H9 (cell line): ENCODE measurements at regions not wholly inside any gene's neighbourhood (a gene's known extent, or its start where the extent isn't known, plus 50 kb on each side); places are given as distances from the start of the nearest gene placed in this dataset.

Experiments used
- DNase-seq: peaks from one replicate; pipeline ENCODE4 v3.0.0-alpha.2; 2017
- H2AFZ ChIP-seq: one replicate; pipeline ENCODE4 v1.6.1; 2013; ENCODE audit warnings: mild to moderate bottlenecking, low read length, control low read depth, moderate library complexity
- H2AK5ac ChIP-seq: 2 replicates; pipeline ENCODE4 v1.6.1; 2013; ENCODE audit warnings: low read length, control low read depth, mixed read lengths; ENCODE audit not compliant: insufficient read length
- H2BK120ac ChIP-seq: one replicate; pipeline ENCODE4 v1.6.1; 2013; ENCODE audit warnings: low read depth, mild to moderate bottlenecking, low read length, control low read depth, inconsistent platforms; ENCODE audit not compliant: poor library complexity, severe bottlenecking
- H2BK12ac ChIP-seq: 2 replicates; pipeline ENCODE4 v1.6.1; 2013; ENCODE audit warnings: low read length, control low read depth, mixed read lengths, low read depth; ENCODE audit not compliant: insufficient read length
- H2BK15ac ChIP-seq: 2 replicates; pipeline ENCODE4 v1.6.1; 2013; ENCODE audit warnings: low read depth, low read length, control low read depth
- H2BK20ac ChIP-seq: one replicate; pipeline ENCODE4 v1.6.1; 2013; ENCODE audit warnings: low read depth, mild to moderate bottlenecking, low read length, control low read depth, inconsistent platforms; ENCODE audit not compliant: poor library complexity, severe bottlenecking
- H2BK5ac ChIP-seq: 2 replicates; pipeline ENCODE4 v1.6.1; 2013; ENCODE audit warnings: low read length, control low read depth, mixed read lengths; ENCODE audit not compliant: insufficient read length
- H3K14ac ChIP-seq: 2 replicates; pipeline ENCODE4 v1.6.1; 2013; ENCODE audit warnings: low read length, control low read depth; ENCODE audit not compliant: insufficient read depth
- H3K18ac ChIP-seq: 2 replicates; pipeline ENCODE4 v1.6.1; 2013; ENCODE audit warnings: low read depth, mild to moderate bottlenecking, mixed read lengths, low read length, control low read depth; ENCODE audit not compliant: insufficient read length
- H3K23ac ChIP-seq: 2 replicates; pipeline ENCODE4 v1.6.1; 2013; ENCODE audit warnings: low read length, control low read depth, mixed read lengths, low read depth; ENCODE audit not compliant: insufficient read length
- H3K23me2 ChIP-seq: 2 replicates; pipeline ENCODE4 v1.6.1; 2013; ENCODE audit warnings: low read depth, mild to moderate bottlenecking, mixed read lengths, low read length, control low read depth; ENCODE audit not compliant: insufficient read length, poor library complexity, severe bottlenecking
- H3K27ac ChIP-seq: 2 replicates; pipeline ENCODE4 v1.5.1; 2013; ENCODE audit warnings: low read length, control low read depth, mixed read lengths, low read depth; ENCODE audit not compliant: insufficient read length
- H3K27me3 ChIP-seq: 2 replicates; pipeline ENCODE4 v1.6.1; 2013; ENCODE audit warnings: low read length, control low read depth, inconsistent platforms; ENCODE audit not compliant: insufficient read depth
- H3K4ac ChIP-seq: 2 replicates; pipeline ENCODE4 v1.6.1; 2013; ENCODE audit warnings: low read depth, mild to moderate bottlenecking, control low read depth, inconsistent platforms, low read length, moderate library complexity
- H3K4me1 ChIP-seq: 2 replicates; pipeline ENCODE4 v1.6.1; 2013; ENCODE audit warnings: low read length, control low read depth, inconsistent platforms; ENCODE audit not compliant: insufficient read depth
- H3K4me2 ChIP-seq: 2 replicates; pipeline ENCODE4 v1.6.1; 2013; ENCODE audit warnings: low read length, control low read depth, mixed read lengths; ENCODE audit not compliant: insufficient read length, insufficient read depth
- H3K56ac ChIP-seq: 2 replicates; pipeline ENCODE4 v1.6.1; 2013; ENCODE audit warnings: low read depth, mild to moderate bottlenecking, mixed read lengths, low read length, control low read depth; ENCODE audit not compliant: insufficient read length
- H3K79me1 ChIP-seq: 2 replicates; pipeline ENCODE4 v1.6.1; 2013; ENCODE audit warnings: low read depth, mild to moderate bottlenecking, moderate library complexity, low read length, control low read depth, inconsistent platforms; ENCODE audit not compliant: insufficient read depth, poor library complexity, severe bottlenecking
- H3K79me2 ChIP-seq: 2 replicates; pipeline ENCODE4 v1.6.1; 2013; ENCODE audit warnings: low read length, control low read depth, inconsistent platforms; ENCODE audit not compliant: insufficient read depth
- H3K9ac ChIP-seq: 2 replicates; pipeline ENCODE4 v1.6.1; 2013; ENCODE audit warnings: low read length, control low read depth, mixed read lengths; ENCODE audit not compliant: insufficient read length; ENCODE audit errors: extremely low read depth
- H3K9me3 ChIP-seq: one replicate; pipeline ENCODE4 v1.6.1; 2013; ENCODE audit warnings: low read depth, low read length, inconsistent platforms; ENCODE audit not compliant: control insufficient read depth
- H3T11ph ChIP-seq: one replicate; pipeline ENCODE4 v1.6.1; 2013; ENCODE audit warnings: mild to moderate bottlenecking, low read length, control low read depth, inconsistent platforms
- H4K20me1 ChIP-seq: one replicate; pipeline ENCODE4 v1.6.1; 2013; ENCODE audit not compliant: control insufficient read depth, insufficient read length, insufficient read depth
- H4K5ac ChIP-seq: 2 replicates; pipeline ENCODE4 v1.6.1; 2013; ENCODE audit warnings: low read depth, mild to moderate bottlenecking, mixed read lengths, low read length, control low read depth; ENCODE audit not compliant: insufficient read length
- H4K8ac ChIP-seq: replicated peaks from 2 replicates; pipeline ENCODE4 v1.6.1; 2013; ENCODE audit warnings: low read length, control low read depth, mixed read lengths, low read depth; ENCODE audit not compliant: insufficient read length
- H4K91ac ChIP-seq: 2 replicates; pipeline ENCODE4 v1.6.1; 2013; ENCODE audit warnings: low read depth, mild to moderate bottlenecking, moderate library complexity, mixed read lengths, low read length, control low read depth; ENCODE audit not compliant: insufficient read length
- H3K27ac Mint-ChIP-seq, 3 experiments: 2 replicates in 2 of 3; 3 replicates in 1 of 3; pipeline ENCODE4 v1.8.0; 2020 to 2021; ENCODE audit warnings: mixed read lengths in 3 of 3, mild to moderate bottlenecking in 1 of 3, moderate library complexity in 1 of 3
- H3K27me3 Mint-ChIP-seq: 2 replicates; pipeline ENCODE4 v1.8.0; 2021; ENCODE audit warnings: low read depth, mild to moderate bottlenecking, moderate library complexity, mixed read lengths
- H3K36me3 Mint-ChIP-seq, 3 experiments: 2 replicates in 2 of 3; 3 replicates in 1 of 3; pipeline ENCODE4 v1.8.0; 2020 to 2021; ENCODE audit warnings: low read depth in 3 of 3, mixed read lengths in 3 of 3; ENCODE audit not compliant: insufficient read depth in 1 of 3
- H3K4me1 Mint-ChIP-seq, 2 experiments: 2 replicates each; pipeline ENCODE4 v1.8.0; 2020; ENCODE audit warnings: mixed read lengths in 2 of 2
- H3K4me3 Mint-ChIP-seq, 2 experiments: 2 replicates in 1 of 2; 3 replicates in 1 of 2; pipeline ENCODE4 v1.8.0; 2020 to 2021; ENCODE audit warnings: mild to moderate bottlenecking in 2 of 2, mixed read lengths in 2 of 2, moderate library complexity in 1 of 2
- H3K9me3 Mint-ChIP-seq, 2 experiments: 2 replicates in 1 of 2; 3 replicates in 1 of 2; pipeline ENCODE4 v1.8.0; 2020; ENCODE audit warnings: mild to moderate bottlenecking in 2 of 2, mixed read lengths in 2 of 2, moderate library complexity in 1 of 2
- CTCF ChIP-seq: fragments of 200-600 bp; sonication (generic); conservative IDR thresholded peaks from 3 replicates; pipeline ENCODE4 v1.8.0; 2021; ENCODE audit warnings: antibody characterized with exemption, mild to moderate bottlenecking
- WGBS: extraction: QIAGEN DNeasy Blood & Tissue Kit; methylation state at CpG from one replicate; pipeline ENCODE4 v1.1.7; 2013; ENCODE audit warnings: missing lambda C conversion rate, low lambda C conversion rate, mixed read lengths; ENCODE audit not compliant: insufficient read length; ENCODE audit errors: extremely low coverage; 5-methylcytosine and 5-hydroxymethylcytosine counted together

- no peak overlapping the region for H3K9ac ChIP-seq
- no peak for DNase-seq
- no peak overlapping the region for H2BK15ac ChIP-seq
- no peak overlapping the region for H4K8ac ChIP-seq
- H3K79me1 ChIP-seq: no peaks in the 10 kb centered on the region
- no peak overlapping the region for H3K14ac ChIP-seq
- H2BK20ac ChIP-seq: no peak overlapping the region
- H3K23me2 ChIP-seq: no peaks in the 10 kb centered on the region
- H3K27me3 ChIP-seq: no peaks in the 10 kb centered on the region; the same call in 1 of the 2 replicates
- no peaks in the 10 kb centered on the region for H4K20me1 ChIP-seq
- H3K27me3 Mint-ChIP-seq: peaks cover 62% of the 10 kb centered on the region
- no peak overlapping the region for H2BK120ac ChIP-seq
- no peaks in the 10 kb centered on the region for H3K9me3 Mint-ChIP-seq
- H4K91ac ChIP-seq: no peak overlapping the region
- WGBS: no CpG with 5 or more reads among the region's 6 CpGs
- TF ChIP-seq CTCF: no peak
- H3K56ac ChIP-seq: no peak overlapping the region
- no peak overlapping the region for H2AK5ac ChIP-seq
- no peak overlapping the region for H2AFZ ChIP-seq
- no peaks in the 10 kb centered on the region; a peak in 1 of 7 replicates for H3K36me3 Mint-ChIP-seq
- H2BK5ac ChIP-seq: no peak overlapping the region
- peaks cover 5 to 16% of the 10 kb centered on the region in 2 experiments for H3K4me1 Mint-ChIP-seq
- H3K4me2 ChIP-seq: no peak overlapping the region
- no peak overlapping the region for H3K23ac ChIP-seq
- no peak overlapping the region for H3K27ac ChIP-seq
- H3K4ac ChIP-seq: no peak overlapping the region
- no peak overlapping the region for H3K18ac ChIP-seq
- H4K5ac ChIP-seq: no peak overlapping the region
- no peak overlapping the region for H3T11ph ChIP-seq
- H3K9me3 ChIP-seq: no peaks in the 10 kb centered on the region
- no peaks in the 10 kb centered on the region for H3K79me2 ChIP-seq
- no peak overlapping the region for H3K4me3 Mint-ChIP-seq
- H3K4me1 ChIP-seq: no peaks in the 10 kb centered on the region
- H2BK12ac ChIP-seq: no peak overlapping the region
- H3K27ac Mint-ChIP-seq: no peak overlapping the region
These were observed 269.6 kb upstream of the ZMIZ1 start for GRCh38 chr10:78798976-78799730.
